Chondrocyte (in vitro differentiated cells): ENCODE measurements at regions not wholly inside any gene's neighbourhood (a gene's known extent, or its start where the extent isn't known, plus 50 kb on each side); places are given as distances from the start of the nearest gene placed in this dataset.

Source experiments
- DNase-seq: peaks from one replicate; pipeline ENCODE4 v3.0.0; 2021; ENCODE audit warnings: mixed read lengths, low spot score
- H3K27ac Mint-ChIP-seq: one replicate; pipeline ENCODE4 v1.8.0; 2021; ENCODE audit warnings: mild to moderate bottlenecking, moderate library complexity, mixed read lengths; ENCODE audit not compliant: unreplicated experiment
- H3K27me3 Mint-ChIP-seq: 2 replicates; pipeline ENCODE4 v1.8.0; 2021; ENCODE audit warnings: low read depth, mixed read lengths
- H3K36me3 Mint-ChIP-seq: 2 replicates; pipeline ENCODE4 v1.8.0; 2021; ENCODE audit warnings: low read depth, mixed read lengths
- H3K4me1 Mint-ChIP-seq: 2 replicates; pipeline ENCODE4 v1.8.0; 2021; ENCODE audit warnings: low read depth, mild to moderate bottlenecking, mixed read lengths
- H3K4me3 Mint-ChIP-seq: one replicate; pipeline ENCODE4 v1.8.0; 2021; ENCODE audit warnings: mild to moderate bottlenecking, moderate library complexity, mixed read lengths; ENCODE audit not compliant: unreplicated experiment
- H3K9me3 Mint-ChIP-seq: 2 replicates; pipeline ENCODE4 v1.8.0; 2021; ENCODE audit warnings: low read depth, mixed read lengths
- TF ChIP-seq, protein P1 (sequence below): fragments of 200-600 bp; sonication (generic); IDR thresholded peaks from 2 replicates; pipeline ENCODE4 v1.5.0; 2021; ENCODE audit warnings: antibody characterized with exemption, mild to moderate bottlenecking, moderate library complexity

DNA sequence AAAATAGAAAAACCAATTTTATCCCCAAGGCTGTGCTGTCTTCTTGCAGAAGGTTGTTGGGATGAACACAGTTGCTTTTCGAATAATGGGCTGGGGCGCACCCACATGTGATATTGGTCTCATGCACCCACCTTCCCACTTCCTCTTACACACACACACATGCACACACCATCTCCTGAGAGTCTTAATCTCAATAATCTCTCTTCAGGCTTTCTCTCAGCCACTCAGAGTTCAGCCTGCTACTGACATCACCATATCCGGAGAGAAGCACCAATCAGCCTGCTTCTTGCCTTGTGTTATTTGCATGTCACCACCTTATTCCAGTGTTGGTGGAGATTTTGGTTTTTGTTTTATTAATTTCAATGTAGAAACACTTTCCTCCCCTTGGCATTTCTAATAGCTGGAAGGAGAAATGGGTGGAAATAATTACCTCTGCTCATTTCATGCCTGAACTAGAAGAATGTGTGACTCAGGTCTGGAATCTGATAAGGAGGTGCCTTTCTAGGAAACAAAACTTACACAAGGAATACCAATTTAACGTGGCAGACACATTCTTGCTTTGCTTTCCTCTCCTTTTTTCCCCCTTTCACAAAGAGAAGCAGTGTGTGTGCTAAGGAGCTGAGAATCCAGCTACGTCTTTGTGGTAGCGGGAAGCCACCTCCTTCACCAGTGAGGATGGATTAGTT is 400.2 kb downstream of the MID1IP1 start:
- no peaks in the 10 kb centered on the region for H3K36me3 Mint-ChIP-seq
- TF ChIP-seq, protein P1, sequence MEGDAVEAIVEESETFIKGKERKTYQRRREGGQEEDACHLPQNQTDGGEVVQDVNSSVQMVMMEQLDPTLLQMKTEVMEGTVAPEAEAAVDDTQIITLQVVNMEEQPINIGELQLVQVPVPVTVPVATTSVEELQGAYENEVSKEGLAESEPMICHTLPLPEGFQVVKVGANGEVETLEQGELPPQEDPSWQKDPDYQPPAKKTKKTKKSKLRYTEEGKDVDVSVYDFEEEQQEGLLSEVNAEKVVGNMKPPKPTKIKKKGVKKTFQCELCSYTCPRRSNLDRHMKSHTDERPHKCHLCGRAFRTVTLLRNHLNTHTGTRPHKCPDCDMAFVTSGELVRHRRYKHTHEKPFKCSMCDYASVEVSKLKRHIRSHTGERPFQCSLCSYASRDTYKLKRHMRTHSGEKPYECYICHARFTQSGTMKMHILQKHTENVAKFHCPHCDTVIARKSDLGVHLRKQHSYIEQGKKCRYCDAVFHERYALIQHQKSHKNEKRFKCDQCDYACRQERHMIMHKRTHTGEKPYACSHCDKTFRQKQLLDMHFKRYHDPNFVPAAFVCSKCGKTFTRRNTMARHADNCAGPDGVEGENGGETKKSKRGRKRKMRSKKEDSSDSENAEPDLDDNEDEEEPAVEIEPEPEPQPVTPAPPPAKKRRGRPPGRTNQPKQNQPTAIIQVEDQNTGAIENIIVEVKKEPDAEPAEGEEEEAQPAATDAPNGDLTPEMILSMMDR = no peak
- H3K9me3 Mint-ChIP-seq = peaks cover 15% of the 10 kb centered on the region
- H3K27me3 Mint-ChIP-seq = peaks cover 13% of the 10 kb centered on the region
- H3K27ac Mint-ChIP-seq = no peak overlapping the region
- DNase-seq = no peak
- no peak overlapping the region for H3K4me3 Mint-ChIP-seq
- H3K4me1 Mint-ChIP-seq = peaks cover 8% of the 10 kb centered on the region

DNA sequence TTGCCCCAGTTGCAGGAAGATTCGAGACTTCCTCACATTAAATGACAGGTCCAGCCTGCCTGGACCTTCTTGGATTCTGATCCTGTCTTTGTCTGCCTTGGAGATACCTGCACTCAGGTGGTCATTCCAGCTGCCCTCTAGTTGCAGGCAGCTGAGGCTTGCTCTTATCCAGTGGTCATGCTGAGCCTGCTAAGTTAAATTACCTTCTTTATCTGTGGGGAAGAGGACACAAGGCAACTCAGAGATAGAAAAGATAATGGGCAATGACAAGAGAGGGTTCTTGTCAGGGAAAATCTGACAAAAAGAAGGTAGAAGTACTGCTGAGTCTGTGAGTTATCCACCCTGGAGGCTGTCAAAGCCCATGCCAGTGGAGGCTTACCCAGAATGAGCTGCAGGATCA is 401.4 kb downstream of the MID1IP1 start:
- TF ChIP-seq, protein P1 = no peak
- Mint-ChIP-seq H3K4me3 (no peak overlapping the region), H3K9me3 (peaks cover 21% of the 10 kb centered on the region), H3K36me3 (no peaks in the 10 kb centered on the region), H3K27ac (no peak overlapping the region), H3K4me1 (no peaks in the 10 kb centered on the region), H3K27me3 (peaks cover 13% of the 10 kb centered on the region)
- DNase-seq = no peak

DNA sequence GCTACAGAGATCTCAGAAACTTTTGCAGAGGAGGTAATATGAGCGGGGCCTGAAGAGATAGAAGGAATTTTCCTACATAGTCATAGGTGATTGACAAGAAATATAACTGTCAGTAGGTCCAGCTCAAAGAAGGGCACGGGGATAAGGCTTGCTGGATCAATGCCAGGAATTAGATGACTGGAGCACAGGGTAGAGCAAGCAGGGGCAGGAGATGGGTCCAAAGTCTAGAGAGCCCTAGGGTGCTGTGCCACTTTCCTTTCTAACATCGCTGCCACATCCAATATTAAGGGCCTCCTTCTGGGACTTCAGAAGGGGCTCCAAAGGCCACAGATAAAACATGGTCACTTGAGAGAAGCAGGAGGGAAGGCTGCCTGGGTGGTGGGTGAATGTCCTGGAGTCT is 402.2 kb downstream of the MID1IP1 start:
- no peak for DNase-seq
- Mint-ChIP-seq H3K4me3 (no peak overlapping the region), H3K27ac (no peak overlapping the region), H3K9me3 (peaks cover 21% of the 10 kb centered on the region), H3K36me3 (no peaks in the 10 kb centered on the region), H3K27me3 (peaks cover 13% of the 10 kb centered on the region), H3K4me1 (no peaks in the 10 kb centered on the region)
- TF ChIP-seq, protein P1 = no peak

DNA sequence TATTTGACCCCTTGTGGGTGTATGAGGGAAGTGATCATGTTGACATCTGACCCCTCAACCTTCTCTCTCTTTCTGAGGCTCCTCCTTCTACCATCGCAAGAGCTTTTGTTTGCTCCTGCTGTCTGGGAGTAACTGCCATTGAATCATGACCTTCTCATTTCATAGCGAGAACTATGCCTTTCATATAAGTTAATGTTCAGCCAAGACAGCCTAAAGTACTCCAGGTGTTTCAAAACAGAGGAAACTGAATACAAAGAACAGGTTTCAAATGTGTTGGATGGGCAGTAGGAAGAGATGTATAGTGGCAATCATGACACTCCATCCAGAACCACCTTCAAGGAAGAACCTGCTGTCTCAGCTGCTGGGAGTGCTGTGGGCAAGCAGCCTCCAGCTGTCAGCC is 403.1 kb downstream of the MID1IP1 start:
- H3K4me3 Mint-ChIP-seq = no peak overlapping the region
- H3K27ac Mint-ChIP-seq = no peak overlapping the region
- peaks cover 21% of the 10 kb centered on the region for H3K9me3 Mint-ChIP-seq
- no peaks in the 10 kb centered on the region for H3K4me1 Mint-ChIP-seq
- peaks cover 13% of the 10 kb centered on the region for H3K27me3 Mint-ChIP-seq
- TF ChIP-seq, protein P1 = no peak
- DNase-seq = no peak
- no peaks in the 10 kb centered on the region for H3K36me3 Mint-ChIP-seq

DNA sequence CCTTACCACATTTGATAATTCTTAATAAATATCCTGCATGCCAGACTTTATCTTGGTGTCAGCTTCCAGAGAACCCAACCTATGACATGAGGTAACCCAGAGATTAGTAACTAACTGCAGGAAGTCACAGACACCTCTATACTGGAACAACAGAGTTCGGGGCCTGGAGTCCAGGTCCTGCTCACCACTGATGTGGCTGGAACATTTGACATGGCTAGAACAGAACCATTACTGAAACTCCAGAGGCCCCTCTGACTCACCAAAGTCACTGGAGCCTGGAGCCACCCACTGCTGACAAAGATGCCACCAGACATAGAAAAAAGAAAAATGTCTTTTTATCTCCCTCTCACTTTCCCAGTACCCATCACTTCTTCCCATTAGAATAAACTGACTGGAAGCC is 403.7 kb downstream of the MID1IP1 start:
- no peak overlapping the region for H3K4me3 Mint-ChIP-seq
- H3K36me3 Mint-ChIP-seq = peaks cover under 1% of the 10 kb centered on the region
- peaks cover 22% of the 10 kb centered on the region for H3K9me3 Mint-ChIP-seq
- peaks cover 11% of the 10 kb centered on the region for H3K27me3 Mint-ChIP-seq
- no peak overlapping the region for H3K27ac Mint-ChIP-seq
- H3K4me1 Mint-ChIP-seq = no peaks in the 10 kb centered on the region
- TF ChIP-seq, protein P1 = no peak
- no peak for DNase-seq
